ENCODE measurements at regions not wholly inside any gene's neighbourhood (a gene's known extent, or its start where the extent isn't known, plus 50 kb on each side); places are given as distances from the start of the nearest gene placed in this dataset.

GRCh38 chr12:29858270-29858786, 74.6 kb upstream of the TMTC1 start:
- TF ChIP-seq, protein P1, sequence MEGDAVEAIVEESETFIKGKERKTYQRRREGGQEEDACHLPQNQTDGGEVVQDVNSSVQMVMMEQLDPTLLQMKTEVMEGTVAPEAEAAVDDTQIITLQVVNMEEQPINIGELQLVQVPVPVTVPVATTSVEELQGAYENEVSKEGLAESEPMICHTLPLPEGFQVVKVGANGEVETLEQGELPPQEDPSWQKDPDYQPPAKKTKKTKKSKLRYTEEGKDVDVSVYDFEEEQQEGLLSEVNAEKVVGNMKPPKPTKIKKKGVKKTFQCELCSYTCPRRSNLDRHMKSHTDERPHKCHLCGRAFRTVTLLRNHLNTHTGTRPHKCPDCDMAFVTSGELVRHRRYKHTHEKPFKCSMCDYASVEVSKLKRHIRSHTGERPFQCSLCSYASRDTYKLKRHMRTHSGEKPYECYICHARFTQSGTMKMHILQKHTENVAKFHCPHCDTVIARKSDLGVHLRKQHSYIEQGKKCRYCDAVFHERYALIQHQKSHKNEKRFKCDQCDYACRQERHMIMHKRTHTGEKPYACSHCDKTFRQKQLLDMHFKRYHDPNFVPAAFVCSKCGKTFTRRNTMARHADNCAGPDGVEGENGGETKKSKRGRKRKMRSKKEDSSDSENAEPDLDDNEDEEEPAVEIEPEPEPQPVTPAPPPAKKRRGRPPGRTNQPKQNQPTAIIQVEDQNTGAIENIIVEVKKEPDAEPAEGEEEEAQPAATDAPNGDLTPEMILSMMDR (conservative IDR thresholded peaks at IDR 0.05; ENCODE audit: low read length), result no peak
- TF ChIP-seq EZH2phosphoT487 (IDR thresholded peaks at IDR 0.05; ENCODE audit: borderline replicate concordance), result no peak

Measured in Loucy (cell line).